Neuronal stem cell (in vitro differentiated cells): ENCODE measurements at regions not wholly inside any gene's neighbourhood (a gene's known extent, or its start where the extent isn't known, plus 50 kb on each side); places are given as distances from the start of the nearest gene placed in this dataset.

Experiments used
- DNase-seq: peaks from one replicate; pipeline ENCODE4 v3.0.0-alpha.2; 2013; ENCODE audit warnings: low spot score
- H2AFZ ChIP-seq: one replicate; pipeline ENCODE4 v1.6.1; 2013; ENCODE audit warnings: mild to moderate bottlenecking, low read length, inconsistent platforms
- H2AK5ac ChIP-seq: 2 replicates; pipeline ENCODE4 v1.6.1; 2013; ENCODE audit warnings: low read depth, mild to moderate bottlenecking, inconsistent platforms, low read length, moderate library complexity, mixed read lengths
- H2BK120ac ChIP-seq: 2 replicates; pipeline ENCODE4 v1.6.1; 2013; ENCODE audit warnings: low read depth, mild to moderate bottlenecking, inconsistent platforms, low read length, moderate library complexity, mixed read lengths
- H2BK12ac ChIP-seq: one replicate; pipeline ENCODE4 v1.6.1; 2013; ENCODE audit warnings: low read length, inconsistent platforms
- H2BK15ac ChIP-seq: 2 replicates; pipeline ENCODE4 v1.6.1; 2013; ENCODE audit warnings: mild to moderate bottlenecking, low read length, inconsistent platforms, mixed read lengths
- H2BK5ac ChIP-seq: one replicate; pipeline ENCODE4 v1.6.1; 2013; ENCODE audit warnings: inconsistent platforms, mild to moderate bottlenecking, low read length, moderate library complexity
- H3K14ac ChIP-seq: one replicate; pipeline ENCODE4 v1.6.1; 2013; ENCODE audit warnings: low read length, inconsistent platforms
- H3K18ac ChIP-seq: 2 replicates; pipeline ENCODE4 v1.6.1; 2013; ENCODE audit warnings: low read length, inconsistent platforms
- H3K23ac ChIP-seq: 2 replicates; pipeline ENCODE4 v1.6.1; 2013; ENCODE audit warnings: low read depth, mild to moderate bottlenecking, mixed read lengths, low read length, inconsistent platforms; ENCODE audit not compliant: poor library complexity
- H3K27ac ChIP-seq: replicated peaks from 3 replicates; pipeline ENCODE4 v1.5.1; 2013; ENCODE audit warnings: low read length, inconsistent platforms
- H3K27me3 ChIP-seq, 3 experiments: 2 replicates each; pipeline ENCODE4 v1.6.1; 2013; ENCODE audit warnings: low read length in 3 of 3, mild to moderate bottlenecking in 2 of 3, inconsistent platforms in 1 of 3, low read depth in 1 of 3, mixed read lengths in 1 of 3, moderate library complexity in 1 of 3; ENCODE audit not compliant: control insufficient read depth in 3 of 3, insufficient read depth in 3 of 3
- H3K36me3 ChIP-seq, 2 donors: replicated peaks in 1 of 2; 2 replicates each; pipeline ENCODE4 v1.6.1; 2013; ENCODE audit warnings: low read length in 2 of 2; ENCODE audit not compliant: control insufficient read depth in 2 of 2, insufficient read depth in 2 of 2
- H3K4ac ChIP-seq: 2 replicates; pipeline ENCODE4 v1.6.1; 2013; ENCODE audit warnings: inconsistent platforms, mild to moderate bottlenecking, low read length, moderate library complexity
- H3K4me1 ChIP-seq, 2 donors: 1 replicate in 1 of 2; 2 replicates in 1 of 2; pipeline ENCODE4 v1.6.1; 2013; ENCODE audit warnings: low read length in 2 of 2, low read depth in 1 of 2; ENCODE audit not compliant: control insufficient read depth in 2 of 2, insufficient read depth in 1 of 2
- H3K4me2 ChIP-seq: one replicate; pipeline ENCODE4 v1.6.1; 2013; ENCODE audit warnings: mild to moderate bottlenecking, low read length, inconsistent platforms; ENCODE audit not compliant: insufficient read depth, poor library complexity, severe bottlenecking
- H3K4me3 ChIP-seq, 2 donors: 2 replicates each; pipeline ENCODE4 v1.5.1; 2013; ENCODE audit warnings: low read length in 2 of 2, mild to moderate bottlenecking in 2 of 2, inconsistent platforms in 1 of 2, moderate library complexity in 1 of 2
- H3K79me1 ChIP-seq: one replicate; pipeline ENCODE4 v1.6.1; 2013; ENCODE audit warnings: low read depth, mild to moderate bottlenecking, inconsistent platforms, low read length, moderate library complexity
- H3K9ac ChIP-seq: one replicate; pipeline ENCODE4 v1.6.1; 2013; ENCODE audit warnings: mild to moderate bottlenecking, low read depth, low read length, inconsistent platforms; ENCODE audit not compliant: poor library complexity
- H3K9me3 ChIP-seq, 2 donors: replicated peaks in 1 of 2; 2 replicates each; pipeline versions ENCODE3 to v1.6.1; 2013; ENCODE audit warnings: low read length in 2 of 2, mild to moderate bottlenecking in 2 of 2, inconsistent platforms in 1 of 2, low read depth in 1 of 2, mixed read lengths in 1 of 2, moderate library complexity in 1 of 2; ENCODE audit not compliant: control insufficient read depth in 2 of 2, insufficient read depth in 1 of 2
- H4K8ac ChIP-seq: one replicate; pipeline ENCODE4 v1.6.1; 2013; ENCODE audit warnings: low read depth, mild to moderate bottlenecking, inconsistent platforms, low read length, moderate library complexity
- H4K91ac ChIP-seq: one replicate; pipeline ENCODE4 v1.6.1; 2013; ENCODE audit warnings: low read length, low read depth, mild to moderate bottlenecking, inconsistent platforms; ENCODE audit not compliant: poor library complexity
- WGBS, 2 donors: extraction: QIAGEN DNeasy Blood & Tissue Kit; methylation state at CpG; one replicate each; pipeline ENCODE4 v1.1.7; 2013; ENCODE audit warnings: missing lambda C conversion rate in 2 of 2, mixed read lengths in 1 of 2; ENCODE audit not compliant: insufficient read length in 2 of 2, insufficient replicate concordance in 1 of 2; ENCODE audit errors: extremely low coverage in 2 of 2; 5-methylcytosine and 5-hydroxymethylcytosine counted together

- H3K4me3 ChIP-seq, result no peak overlapping the region
- H4K91ac ChIP-seq, result no peak overlapping the region
- H3K27me3 ChIP-seq, result peaks cover 0 to 2% (median 0%) of the 10 kb centered on the region in 3 experiments
- H3K4me1 ChIP-seq, result no peaks in the 10 kb centered on the region
- no peak overlapping the region for H2AK5ac ChIP-seq
- no peak overlapping the region for H3K27ac ChIP-seq
- no CpG with 5 or more reads among the region's 5 CpGs for WGBS, 2 donors
- DNase-seq, result no peak
- H2BK5ac ChIP-seq, result no peak overlapping the region
- H2BK15ac ChIP-seq, result no peak overlapping the region
- H3K9ac ChIP-seq, result no peak overlapping the region
- H2BK12ac ChIP-seq, result no peak overlapping the region
- no peak overlapping the region for H3K14ac ChIP-seq
- no peaks in the 10 kb centered on the region for H3K36me3 ChIP-seq
- H2BK120ac ChIP-seq, result no peak overlapping the region
- H3K9me3 ChIP-seq, result no peaks in the 10 kb centered on the region
- H3K4me2 ChIP-seq, result no peak overlapping the region
- H2AFZ ChIP-seq, result no peak overlapping the region
- H3K18ac ChIP-seq, result no peak overlapping the region
- H4K8ac ChIP-seq, result no peak overlapping the region
- H3K4ac ChIP-seq, result no peak overlapping the region
- H3K79me1 ChIP-seq, result no peaks in the 10 kb centered on the region
- H3K23ac ChIP-seq, result no peak overlapping the region
Measured at GRCh38 chr2:176678571-176678970, 409.3 kb downstream of the MTX2 start.

GRCh38 chr2:176679061-176679669 lies 409.9 kb downstream of the MTX2 start:
- H2AK5ac ChIP-seq, result no peak overlapping the region
- H3K4ac ChIP-seq, result no peak overlapping the region
- no peaks in the 10 kb centered on the region for H3K79me1 ChIP-seq
- no peak for DNase-seq
- H3K4me1 ChIP-seq, result no peaks in the 10 kb centered on the region
- H3K27ac ChIP-seq, result no peak overlapping the region
- H2BK12ac ChIP-seq, result no peak overlapping the region
- H3K9ac ChIP-seq, result no peak overlapping the region
- H4K91ac ChIP-seq, result no peak overlapping the region
- peaks cover 0 to 2% (median 0%) of the 10 kb centered on the region in 3 experiments for H3K27me3 ChIP-seq
- H2BK5ac ChIP-seq, result no peak overlapping the region
- no peak overlapping the region for H3K23ac ChIP-seq
- H3K4me2 ChIP-seq, result no peak overlapping the region
- H3K9me3 ChIP-seq, result no peaks in the 10 kb centered on the region
- no peak overlapping the region for H3K18ac ChIP-seq
- no peak overlapping the region for H2BK120ac ChIP-seq
- no CpG with 5 or more reads among the region's 2 CpGs for WGBS, 2 donors
- H4K8ac ChIP-seq, result no peak overlapping the region
- no peak overlapping the region for H3K4me3 ChIP-seq
- H3K14ac ChIP-seq, result no peak overlapping the region
- no peak overlapping the region for H2AFZ ChIP-seq
- H3K36me3 ChIP-seq, result no peaks in the 10 kb centered on the region
- no peak overlapping the region for H2BK15ac ChIP-seq

GRCh38 chr2:176680916-176681516 lies 411.8 kb downstream of the MTX2 start:
- Histone ChIP-seq H3K9me3 (no peaks in the 10 kb centered on the region), H3K23ac (no peak overlapping the region), H3K27ac (no peak overlapping the region), H2BK15ac (no peak overlapping the region), H2AK5ac (no peak overlapping the region), H3K4ac (no peak overlapping the region), H2BK120ac (no peak overlapping the region), H2BK5ac (no peak overlapping the region), H3K9ac (no peak overlapping the region), H3K14ac (no peak overlapping the region), H3K4me2 (no peak overlapping the region), H3K18ac (no peak overlapping the region), H3K79me1 (no peaks in the 10 kb centered on the region), H3K36me3 (no peaks in the 10 kb centered on the region), H4K91ac (no peak overlapping the region), H3K4me1 (no peaks in the 10 kb centered on the region), H2AFZ (no peak overlapping the region), H4K8ac (no peak overlapping the region), H2BK12ac (no peak overlapping the region), H3K27me3 (peaks cover 0 to 8% (median 0%) of the 10 kb centered on the region in 3 experiments), H3K4me3 (no peak overlapping the region)
- no peak for DNase-seq
- no CpG with 5 or more reads among the region's 1 CpG for WGBS, 2 donors

GRCh38 chr2:176681584-176682115 lies 412.4 kb downstream of the MTX2 start:
- Histone ChIP-seq H3K23ac (no peak overlapping the region), H3K27ac (no peak overlapping the region), H3K4me3 (no peak overlapping the region), H3K14ac (no peak overlapping the region), H2AK5ac (no peak overlapping the region), H3K9me3 (no peaks in the 10 kb centered on the region), H3K4me1 (no peaks in the 10 kb centered on the region), H3K4ac (no peak overlapping the region), H4K91ac (no peak overlapping the region), H3K18ac (no peak overlapping the region), H4K8ac (no peak overlapping the region), H2BK12ac (no peak overlapping the region), H3K79me1 (no peaks in the 10 kb centered on the region), H2BK15ac (no peak overlapping the region), H2BK120ac (no peak overlapping the region), H2BK5ac (no peak overlapping the region), H2AFZ (no peak overlapping the region), H3K9ac (no peak overlapping the region), H3K27me3 (peaks cover 0 to 11% (median 0%) of the 10 kb centered on the region in 3 experiments), H3K4me2 (no peak overlapping the region), H3K36me3 (no peaks in the 10 kb centered on the region)
- DNase-seq, result no peak
- no CpG with 5 or more reads among the region's 1 CpG for WGBS, 2 donors
